Mucosa of gallbladder (tissue), 1 donor: ENCODE measurements at regions not wholly inside any gene's neighbourhood (a gene's known extent, or its start where the extent isn't known, plus 50 kb on each side); places are given as distances from the start of the nearest gene placed in this dataset.

Experiments used
- DNase-seq: peaks from one replicate; pipeline ENCODE4 v3.0.0-alpha.2; 2020; ENCODE audit warnings: low spot score
- donor health status: DM: no; HTN: no; CAD: no.

DNA sequence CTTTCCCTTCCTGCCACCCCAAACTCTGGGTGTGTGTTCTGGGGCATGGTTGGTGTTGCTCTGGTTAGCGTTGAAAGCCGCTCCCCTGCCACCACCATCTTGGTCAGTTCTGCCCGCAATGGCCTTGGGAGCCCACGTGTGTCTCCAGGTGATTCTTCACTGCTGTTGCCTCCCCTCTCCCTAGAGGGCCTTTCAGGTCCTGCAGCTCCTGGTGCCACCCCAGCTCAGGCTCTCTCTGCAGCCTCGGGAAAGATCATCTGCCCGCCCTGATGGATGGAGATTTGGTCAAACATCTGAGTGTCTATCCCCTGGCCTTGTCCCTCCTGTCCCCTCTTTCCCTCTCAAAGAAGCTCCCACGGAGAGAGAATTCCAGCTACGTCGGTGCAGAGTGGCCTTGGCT is 241.3 kb downstream of the RBFOX3 start:
- DNase-seq = no peak

GRCh38 chr17:79369001-79369400 is 241.8 kb downstream of the RBFOX3 start:
- no peak for DNase-seq

- no peak for DNase-seq
Measured at GRCh38 chr17:79368521-79368920, 242.3 kb downstream of the RBFOX3 start.

DNA sequence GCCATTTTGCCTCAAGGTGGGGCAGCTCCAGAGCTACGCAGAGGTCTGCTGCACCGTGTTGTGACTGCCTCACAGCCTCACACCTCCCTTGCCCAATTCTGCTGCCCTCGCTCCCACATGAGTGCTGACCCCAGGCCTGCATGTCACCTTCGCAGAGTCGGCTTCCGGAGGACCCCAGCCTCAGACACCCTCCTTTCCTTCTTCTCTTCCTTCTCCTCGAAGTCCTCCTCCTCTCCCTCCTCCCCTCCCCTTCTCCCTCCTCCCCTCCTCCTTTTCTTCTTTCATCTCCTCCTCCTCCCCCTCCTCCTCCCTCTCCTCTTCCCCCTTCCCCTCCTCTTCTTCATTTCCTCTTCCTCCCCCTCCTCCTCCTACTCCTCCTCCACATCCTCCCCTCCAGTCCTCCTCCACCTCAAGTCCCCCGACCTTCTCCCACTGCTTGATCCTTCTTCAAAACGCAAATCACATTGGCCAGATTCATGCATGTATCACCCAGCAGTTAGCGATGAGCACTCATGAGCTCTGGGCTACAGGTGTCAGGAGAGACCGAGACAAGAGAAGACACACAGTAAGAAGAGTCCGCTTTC is 243.8 kb downstream of the RBFOX3 start:
- no peak for DNase-seq

GRCh38 chr17:79365836-79366770 is 244.7 kb downstream of the RBFOX3 start:
- no peak for DNase-seq

DNA sequence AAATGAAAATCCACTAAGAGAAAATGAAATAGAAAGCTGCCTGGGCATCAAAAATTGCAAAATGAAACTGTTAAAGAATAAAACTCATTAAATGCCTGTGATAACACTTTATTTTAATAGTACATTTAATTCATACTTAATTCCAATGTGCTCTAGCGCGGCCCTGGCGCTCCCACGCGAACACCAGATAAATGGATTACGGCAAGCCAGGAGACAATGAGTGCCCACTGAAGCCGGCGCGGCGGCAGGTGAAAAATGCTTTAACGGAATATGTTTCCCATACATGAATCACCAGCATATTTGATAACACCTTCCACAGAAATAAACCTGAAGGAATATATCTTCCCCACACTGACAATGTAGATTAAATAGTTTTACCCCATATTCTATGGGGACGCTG is 245.5 kb downstream of the RBFOX3 start:
- DNase-seq = no peak

- DNase-seq = no peak
Measured at GRCh38 chr17:79364315-79365094, 246.3 kb downstream of the RBFOX3 start.

GRCh38 chr17:79363552-79364275 is 247.1 kb downstream of the RBFOX3 start:
- DNase-seq = no peak

- DNase-seq = no peak
Measured at GRCh38 chr17:79362772-79363305, 248.0 kb downstream of the RBFOX3 start.

DNA sequence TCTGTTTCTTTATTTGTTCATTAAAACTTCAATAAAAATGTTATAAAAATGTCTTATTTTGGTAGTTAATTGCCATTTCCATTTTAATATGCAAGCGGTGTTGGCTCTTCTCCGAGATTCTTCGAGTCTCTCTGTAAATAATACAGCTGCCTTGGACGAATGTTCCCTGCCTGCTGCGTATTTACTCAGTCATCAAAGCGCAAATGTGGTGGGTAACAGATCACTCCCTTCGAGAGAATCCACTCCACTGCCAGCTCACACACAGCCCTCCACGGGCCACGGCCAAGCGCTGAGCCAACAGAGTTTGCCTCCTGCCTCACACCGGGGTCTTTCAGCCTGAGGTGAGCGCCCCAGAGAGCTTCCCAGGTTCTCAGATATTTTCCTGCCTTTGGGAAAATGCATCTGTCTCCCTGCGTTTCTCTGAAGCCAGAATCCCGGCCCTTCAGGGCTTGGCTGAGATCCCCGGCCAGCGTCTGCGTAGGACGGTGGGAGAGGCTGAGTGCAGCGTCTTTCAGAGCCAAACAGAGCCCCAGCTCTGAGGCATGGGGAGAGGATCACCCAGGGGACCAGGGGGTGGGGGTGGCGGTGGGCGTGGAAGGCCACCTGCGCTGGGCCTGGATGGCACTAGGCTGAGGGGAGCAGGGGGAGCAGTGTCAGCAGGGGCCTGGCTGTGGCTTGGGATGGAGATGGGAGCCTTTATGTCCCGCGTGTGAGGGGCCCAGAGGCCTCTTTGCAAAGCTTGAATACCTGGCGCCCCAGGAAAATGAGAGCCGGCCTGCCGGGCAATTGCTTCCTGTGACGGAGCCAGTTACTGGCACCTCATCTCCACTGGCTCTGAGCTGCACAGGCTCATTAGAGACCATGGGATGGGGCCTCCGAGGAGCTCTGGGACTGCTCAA is 248.7 kb downstream of the RBFOX3 start:
- DNase-seq = no peak

DNA sequence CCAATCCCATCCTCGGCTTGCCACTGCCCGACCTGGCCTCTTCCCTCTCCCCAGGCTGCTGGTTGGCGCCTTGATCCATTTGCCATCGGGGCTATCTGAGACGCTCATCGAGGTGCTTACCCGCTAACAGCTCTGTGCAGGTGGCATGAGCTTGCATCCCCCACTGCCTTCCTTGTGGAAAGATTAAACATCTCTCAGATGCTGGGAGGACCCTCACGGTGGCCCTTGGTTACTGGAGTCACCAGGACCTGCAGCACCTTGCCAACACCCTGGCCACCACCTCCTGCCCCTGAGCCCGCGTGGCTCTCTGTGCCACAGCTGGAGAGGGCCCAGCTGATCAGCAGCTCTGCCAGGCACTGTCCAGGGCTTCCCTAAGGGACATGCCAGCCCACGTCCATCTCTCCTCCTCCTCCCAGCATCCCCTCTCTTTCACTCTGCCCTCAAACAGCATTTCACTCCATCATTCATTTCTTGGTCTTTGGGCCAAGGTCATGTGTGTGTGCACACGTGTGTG is 249.6 kb downstream of the RBFOX3 start:
- no peak for DNase-seq

DNA sequence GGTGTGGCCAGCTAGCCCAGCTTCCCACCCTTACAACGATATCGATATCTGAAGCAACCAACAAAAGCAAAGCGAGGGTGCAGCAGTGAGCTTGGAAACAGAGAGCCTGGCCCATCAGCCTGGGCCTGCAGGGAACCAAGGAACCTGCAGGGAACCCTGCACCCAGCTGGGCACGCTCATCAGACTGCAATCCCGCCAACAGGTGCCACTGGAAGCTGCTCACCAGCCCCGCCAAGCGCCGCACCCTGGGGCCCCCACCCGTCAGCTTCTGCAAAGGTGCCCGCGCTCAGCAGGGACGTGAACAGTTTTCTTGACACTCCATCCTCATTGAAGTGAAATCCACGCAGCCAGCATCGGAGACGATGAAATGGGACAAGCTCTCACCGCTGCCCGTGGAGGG is 250.7 kb downstream of the RBFOX3 start:
- no peak for DNase-seq

DNA sequence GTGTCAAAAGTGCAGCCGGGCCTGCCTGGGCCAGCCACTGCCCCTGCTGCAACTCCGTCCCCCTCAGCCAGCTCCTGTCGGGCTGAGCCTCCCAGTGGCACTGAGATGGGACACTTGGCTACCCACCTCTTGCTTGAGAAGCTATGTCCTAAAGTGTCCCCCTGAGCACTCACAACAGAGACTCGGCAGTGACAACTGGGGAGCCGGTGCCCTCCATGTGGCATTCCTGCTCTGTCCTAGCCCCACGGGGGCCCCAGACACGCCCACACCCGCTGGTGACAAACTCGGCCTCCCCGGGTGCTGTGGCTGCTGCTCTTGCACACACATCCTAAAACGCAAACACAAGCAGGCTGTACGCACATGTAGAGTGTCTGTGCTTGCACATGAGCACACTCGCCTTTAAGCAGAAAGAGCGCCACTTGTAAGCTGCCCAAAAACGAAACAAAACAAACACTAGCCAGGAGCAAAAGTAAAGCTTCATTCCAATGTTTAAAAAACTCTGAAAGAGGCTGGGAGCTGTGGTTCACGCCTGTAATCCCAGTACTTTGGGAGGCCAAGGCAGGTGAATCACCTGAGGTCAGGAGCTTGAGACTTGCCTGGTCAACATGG is 253.9 kb downstream of the RBFOX3 start:
- no peak for DNase-seq

DNA sequence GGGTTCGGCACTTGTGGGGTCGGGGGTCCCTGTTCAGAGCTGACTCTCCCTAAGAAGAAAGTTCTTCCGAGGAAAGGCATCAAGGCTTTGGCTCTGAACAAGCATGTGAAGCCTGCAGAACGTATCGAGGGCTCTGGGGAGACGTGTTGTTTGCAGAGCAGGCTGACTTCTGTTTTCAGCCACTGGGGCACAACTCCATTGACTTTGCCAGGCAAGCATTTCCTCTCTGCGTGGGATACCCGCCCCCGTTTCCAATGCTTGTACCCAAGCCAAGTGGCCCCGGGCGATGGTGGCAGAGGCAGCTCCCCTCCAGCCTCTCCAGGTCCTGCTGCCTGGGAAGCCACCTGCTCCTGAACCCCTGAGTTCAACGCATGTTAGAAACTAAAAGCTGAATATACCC is 255.7 kb downstream of the RBFOX3 start:
- no peak for DNase-seq

DNA sequence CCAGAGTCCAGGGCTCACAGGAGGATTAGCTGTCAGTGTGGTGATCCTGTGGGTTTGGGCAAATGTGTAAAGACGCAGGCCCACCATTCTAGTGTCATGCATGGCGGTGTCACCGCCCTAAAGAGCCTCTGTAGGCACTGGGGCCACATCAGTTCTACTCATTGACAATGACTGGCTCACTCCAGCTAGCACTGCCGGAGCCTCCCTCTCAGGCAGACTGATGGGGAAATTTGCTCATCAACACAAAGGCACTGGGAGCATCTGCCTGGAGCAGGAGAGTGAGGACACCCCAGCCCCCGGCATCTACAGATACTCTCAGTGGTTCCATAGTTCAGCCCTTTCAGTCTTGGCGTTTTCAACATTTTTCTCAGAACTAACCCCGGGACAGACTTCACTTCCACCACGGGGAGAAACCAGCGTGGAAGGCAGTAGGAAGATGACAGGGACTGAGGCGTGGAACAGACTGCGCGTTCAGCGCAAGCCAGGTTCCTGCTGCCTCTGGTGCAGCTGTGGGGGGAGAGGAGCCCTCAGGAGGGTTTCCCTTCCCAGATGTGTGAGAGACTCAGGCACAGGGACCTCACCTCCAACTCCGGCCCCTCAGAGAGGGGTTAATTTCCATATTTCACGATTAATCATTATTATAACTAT is 256.6 kb downstream of the RBFOX3 start:
- DNase-seq = no peak

GRCh38 chr17:79353548-79353947 is 257.3 kb downstream of the RBFOX3 start:
- DNase-seq = no peak

- DNase-seq = no peak
Measured at GRCh38 chr17:79353016-79353415, 257.8 kb downstream of the RBFOX3 start.

- DNase-seq = no peak
Measured at GRCh38 chr17:79350533-79350932, 260.3 kb downstream of the RBFOX3 start.
